Loucy (cell line): ENCODE measurements at regions not wholly inside any gene's neighbourhood (a gene's known extent, or its start where the extent isn't known, plus 50 kb on each side); places are given as distances from the start of the nearest gene placed in this dataset.

Experiments used
- H2AFZ ChIP-seq: fragments of 200-600 bp; sonication (generic); 2 replicates; pipeline ENCODE4 v1.6.0; 2016; ENCODE audit warnings: antibody characterized with exemption, mild to moderate bottlenecking, low read length, moderate library complexity
- H3F3A ChIP-seq: fragments of 200-600 bp; 2 replicates; pipeline ENCODE4 v1.6.0; 2016; ENCODE audit warnings: antibody characterized with exemption, low read depth, mild to moderate bottlenecking
- H3K27me3 ChIP-seq: fragments of 200-600 bp; sonication (generic); 2 replicates; pipeline ENCODE4 v1.6.1; 2014; ENCODE audit warnings: low read length, mild to moderate bottlenecking; ENCODE audit not compliant: insufficient read depth, poor library complexity, severe bottlenecking
- H3K36me3 ChIP-seq: fragments of 200-600 bp; sonication (generic); 2 replicates; pipeline ENCODE4 v1.6.1; 2016; ENCODE audit warnings: low read length; ENCODE audit not compliant: insufficient read depth
- H3K4me1 ChIP-seq: fragments of 200-600 bp; sonication (generic); 2 replicates; pipeline ENCODE4 v1.5.1; 2014; ENCODE audit warnings: low read length, mild to moderate bottlenecking; ENCODE audit not compliant: insufficient read depth, poor library complexity, severe bottlenecking
- H3K4me2 ChIP-seq: fragments of 200-600 bp; sonication (generic); 2 replicates; pipeline ENCODE4 v1.6.0; 2014; ENCODE audit warnings: antibody characterized with exemption, low read length, low read depth, mild to moderate bottlenecking; ENCODE audit not compliant: poor library complexity, severe bottlenecking
- H3K4me3 ChIP-seq: fragments of 200-600 bp; sonication (generic); 2 replicates; pipeline ENCODE4 v1.5.1; 2014; ENCODE audit warnings: low read length, mild to moderate bottlenecking, mixed read lengths; ENCODE audit not compliant: poor library complexity, severe bottlenecking
- H3K79me2 ChIP-seq: fragments of 200-600 bp; sonication (generic); 2 replicates; pipeline ENCODE4 v1.6.1; 2014; ENCODE audit warnings: low read length; ENCODE audit not compliant: insufficient read depth
- H3K9ac ChIP-seq: fragments of 200-600 bp; sonication (generic); 2 replicates; pipeline ENCODE4 v1.6.0; 2014; ENCODE audit warnings: mild to moderate bottlenecking, low read depth, low read length, moderate library complexity; ENCODE audit not compliant: poor library complexity, severe bottlenecking
- H3K9me2 ChIP-seq: fragments of 200-600 bp; sonication (generic); replicated peaks from 2 replicates; pipeline ENCODE4 v1.6.1; 2016; ENCODE audit warnings: low read depth, low read length, mixed read lengths
- H3K9me3 ChIP-seq: fragments of 200-600 bp; sonication (generic); 2 replicates; pipeline ENCODE4 v1.6.1; 2014; ENCODE audit warnings: mild to moderate bottlenecking, antibody characterized with exemption, low read length, low read depth; ENCODE audit not compliant: insufficient read depth
- H4K20me1 ChIP-seq: fragments of 200-600 bp; sonication (generic); 2 replicates; pipeline ENCODE4 v1.6.0; 2014; ENCODE audit warnings: antibody characterized with exemption, low read length, mild to moderate bottlenecking; ENCODE audit not compliant: insufficient read depth, poor library complexity, severe bottlenecking
- EZH2phosphoT487 ChIP-seq: fragments of 200-600 bp; IDR thresholded peaks from 2 replicates; pipeline ENCODE4 v1.6.1; 2018; ENCODE audit warnings: antibody characterized with exemption, mild to moderate bottlenecking, moderate library complexity, borderline replicate concordance
- TF ChIP-seq, protein P1 (sequence below): fragments of 200-600 bp; sonication (generic); conservative IDR thresholded peaks from 2 replicates; pipeline ENCODE4 v1.5.1; 2014; ENCODE audit warnings: mild to moderate bottlenecking, antibody characterized with exemption, low read length

DNA sequence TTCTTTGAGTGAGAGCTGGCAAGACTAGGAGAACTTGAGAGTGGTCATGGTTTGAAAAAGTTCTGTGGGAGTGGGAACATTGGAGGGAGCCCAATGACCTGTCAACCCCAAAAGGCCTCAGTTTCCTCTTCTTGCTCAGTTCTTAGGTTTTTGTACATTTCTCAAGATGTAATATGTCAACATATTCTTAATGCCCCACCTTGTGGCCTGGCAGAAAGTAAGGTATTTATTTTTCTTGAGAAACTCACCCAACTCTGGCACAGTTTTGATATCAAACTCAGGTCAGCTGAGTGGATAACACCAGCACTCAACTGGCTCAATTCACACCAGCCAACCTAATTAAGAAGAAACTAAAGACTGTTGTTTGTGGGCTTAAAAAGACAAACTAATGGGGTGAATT lies 123.0 kb upstream of the SLC27A6 start:
- H2AFZ ChIP-seq: no peak overlapping the region
- H3K4me1 ChIP-seq: no peaks in the 10 kb centered on the region
- no peaks in the 10 kb centered on the region for H3K9me3 ChIP-seq
- H4K20me1 ChIP-seq: no peaks in the 10 kb centered on the region
- H3K4me3 ChIP-seq: no peak overlapping the region
- H3K36me3 ChIP-seq: no peaks in the 10 kb centered on the region
- H3K79me2 ChIP-seq: no peaks in the 10 kb centered on the region
- H3K9me2 ChIP-seq: no peaks in the 10 kb centered on the region
- H3F3A ChIP-seq: no peaks in the 10 kb centered on the region
- no peaks in the 10 kb centered on the region for H3K27me3 ChIP-seq
- H3K4me2 ChIP-seq: no peak overlapping the region
- H3K9ac ChIP-seq: no peak overlapping the region
- TF ChIP-seq, protein P1, sequence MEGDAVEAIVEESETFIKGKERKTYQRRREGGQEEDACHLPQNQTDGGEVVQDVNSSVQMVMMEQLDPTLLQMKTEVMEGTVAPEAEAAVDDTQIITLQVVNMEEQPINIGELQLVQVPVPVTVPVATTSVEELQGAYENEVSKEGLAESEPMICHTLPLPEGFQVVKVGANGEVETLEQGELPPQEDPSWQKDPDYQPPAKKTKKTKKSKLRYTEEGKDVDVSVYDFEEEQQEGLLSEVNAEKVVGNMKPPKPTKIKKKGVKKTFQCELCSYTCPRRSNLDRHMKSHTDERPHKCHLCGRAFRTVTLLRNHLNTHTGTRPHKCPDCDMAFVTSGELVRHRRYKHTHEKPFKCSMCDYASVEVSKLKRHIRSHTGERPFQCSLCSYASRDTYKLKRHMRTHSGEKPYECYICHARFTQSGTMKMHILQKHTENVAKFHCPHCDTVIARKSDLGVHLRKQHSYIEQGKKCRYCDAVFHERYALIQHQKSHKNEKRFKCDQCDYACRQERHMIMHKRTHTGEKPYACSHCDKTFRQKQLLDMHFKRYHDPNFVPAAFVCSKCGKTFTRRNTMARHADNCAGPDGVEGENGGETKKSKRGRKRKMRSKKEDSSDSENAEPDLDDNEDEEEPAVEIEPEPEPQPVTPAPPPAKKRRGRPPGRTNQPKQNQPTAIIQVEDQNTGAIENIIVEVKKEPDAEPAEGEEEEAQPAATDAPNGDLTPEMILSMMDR: no peak
- no peak for TF ChIP-seq EZH2phosphoT487

DNA sequence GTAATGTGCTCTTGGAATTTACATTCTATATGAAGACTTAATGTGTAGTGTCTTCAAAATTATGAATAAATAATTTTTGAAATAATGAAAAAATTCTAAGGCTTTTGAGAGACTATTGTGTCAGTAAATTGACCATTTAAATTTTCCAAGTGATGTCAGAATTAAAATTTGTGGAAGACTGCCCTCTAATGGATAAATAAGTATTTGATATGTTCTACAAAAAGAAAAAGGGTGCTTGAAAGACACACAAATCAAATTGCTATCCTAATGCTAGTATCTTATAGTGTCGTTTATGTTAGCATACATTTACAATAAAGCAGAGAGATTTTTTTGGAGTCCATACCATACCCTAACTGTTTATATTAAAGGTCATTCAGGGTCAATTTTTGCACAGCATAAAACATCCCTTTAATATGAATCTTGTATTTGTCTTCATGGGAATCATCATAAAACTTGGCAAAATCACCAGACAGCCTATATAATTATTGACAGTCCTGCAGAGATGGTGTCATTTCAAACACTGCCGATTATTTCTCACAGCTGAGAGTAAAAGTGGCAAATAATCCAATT lies 120.8 kb upstream of the SLC27A6 start:
- Histone ChIP-seq H3K79me2 (no peaks in the 10 kb centered on the region), H3F3A (no peaks in the 10 kb centered on the region), H3K9me3 (no peaks in the 10 kb centered on the region), H3K4me2 (no peak overlapping the region), H4K20me1 (no peaks in the 10 kb centered on the region), H3K4me3 (no peak overlapping the region), H3K9me2 (no peaks in the 10 kb centered on the region), H3K27me3 (no peaks in the 10 kb centered on the region), H3K4me1 (no peaks in the 10 kb centered on the region), H3K36me3 (no peaks in the 10 kb centered on the region), H3K9ac (no peak overlapping the region), H2AFZ (no peak overlapping the region)
- TF ChIP-seq, protein P1: no peak; the same call in 1 of the 2 replicates
- TF ChIP-seq EZH2phosphoT487: no peak

DNA sequence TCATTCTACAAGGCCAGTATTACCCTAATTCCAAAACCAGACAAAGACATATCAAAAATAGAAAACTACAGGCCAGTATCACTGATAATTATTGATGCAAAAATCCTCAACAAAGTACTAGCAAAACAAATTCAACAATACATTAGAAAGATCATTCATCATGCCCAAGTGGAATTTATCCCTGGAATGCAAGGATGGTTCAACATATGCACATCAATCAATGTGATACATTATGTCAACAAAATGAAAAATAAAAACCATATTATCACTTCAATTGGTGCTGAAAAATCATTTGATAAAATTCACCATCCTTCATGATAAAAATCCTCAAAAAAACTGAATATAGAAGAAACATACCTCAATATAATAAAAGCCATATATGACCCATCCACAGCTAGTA lies 115.2 kb upstream of the SLC27A6 start:
- H3K4me1 ChIP-seq: no peaks in the 10 kb centered on the region
- no peak overlapping the region for H2AFZ ChIP-seq
- H3K9me2 ChIP-seq: no peaks in the 10 kb centered on the region
- H3K9me3 ChIP-seq: no peaks in the 10 kb centered on the region
- H4K20me1 ChIP-seq: no peaks in the 10 kb centered on the region
- no peak overlapping the region for H3K4me2 ChIP-seq
- no peak overlapping the region for H3K4me3 ChIP-seq
- H3F3A ChIP-seq: no peaks in the 10 kb centered on the region
- H3K9ac ChIP-seq: no peak overlapping the region
- no peaks in the 10 kb centered on the region for H3K79me2 ChIP-seq
- TF ChIP-seq, protein P1: no peak
- no peak for TF ChIP-seq EZH2phosphoT487
- no peaks in the 10 kb centered on the region for H3K36me3 ChIP-seq
- H3K27me3 ChIP-seq: no peaks in the 10 kb centered on the region
